Suppressor macrophage (primary cell): ENCODE measurements at regions not wholly inside any gene's neighbourhood (a gene's known extent, or its start where the extent isn't known, plus 50 kb on each side); places are given as distances from the start of the nearest gene placed in this dataset.

Experiments
- DNase-seq, 4 experiments: peaks; one replicate each; pipeline ENCODE4 v3.0.0-alpha.2; 2020 to 2022

DNA sequence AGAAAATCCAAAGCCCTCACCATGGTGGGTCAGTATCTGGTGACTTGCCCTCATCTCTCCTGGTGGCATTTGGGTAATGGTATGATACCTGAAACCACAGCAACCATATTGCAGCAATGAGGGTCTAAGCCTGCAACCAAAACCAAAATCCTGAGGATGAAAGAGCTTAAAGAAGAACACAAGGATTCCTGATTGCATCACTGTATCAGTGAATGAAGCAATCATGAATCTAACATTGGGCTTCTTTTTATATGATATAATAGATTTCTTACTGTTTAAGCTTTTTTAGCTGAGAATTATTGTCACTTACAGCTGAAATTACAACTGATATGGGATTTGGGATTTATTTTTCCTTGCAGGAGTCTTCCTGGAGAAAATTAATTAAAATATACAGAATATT lies 269.9 kb downstream of the MEF2C start:
- no peak for DNase-seq

DNA sequence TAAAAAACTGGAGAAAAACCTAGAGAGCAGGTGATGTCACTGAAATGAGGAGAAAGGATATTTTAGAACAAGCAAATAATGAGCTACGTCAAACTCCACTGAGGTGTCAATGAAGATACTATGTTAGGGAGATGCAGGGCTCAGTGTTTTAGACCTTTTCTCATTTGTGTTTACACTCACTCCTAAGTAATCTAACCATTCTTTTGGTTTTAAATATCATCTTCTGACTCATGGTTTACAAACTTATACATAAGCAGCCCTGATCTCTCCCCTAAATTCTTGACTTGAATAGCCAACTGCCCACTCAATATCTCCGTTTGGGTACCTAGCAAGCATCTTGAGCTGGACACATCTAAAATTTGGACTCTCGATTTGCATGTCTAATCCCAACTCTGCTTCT lies 272.4 kb downstream of the MEF2C start:
- no peak for DNase-seq

DNA sequence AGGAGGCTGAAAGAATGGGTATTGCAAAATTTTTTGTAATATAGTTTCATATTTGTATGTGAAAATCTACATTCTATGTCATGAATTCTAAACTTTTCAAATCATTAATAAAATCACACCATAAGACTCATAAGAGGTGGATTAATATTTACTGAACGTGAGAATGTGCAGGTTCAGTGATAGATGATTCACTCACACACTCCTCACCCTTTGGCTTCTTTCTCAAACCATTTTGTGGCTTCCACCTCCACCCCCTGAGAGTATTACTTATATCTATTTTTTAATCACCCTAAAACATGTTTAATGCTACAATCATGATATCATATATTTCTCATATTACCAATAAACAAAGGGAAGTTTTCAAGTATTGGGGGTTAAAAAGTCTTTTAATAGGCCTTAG lies 275.5 kb downstream of the MEF2C start:
- DNase-seq = no peak

DNA sequence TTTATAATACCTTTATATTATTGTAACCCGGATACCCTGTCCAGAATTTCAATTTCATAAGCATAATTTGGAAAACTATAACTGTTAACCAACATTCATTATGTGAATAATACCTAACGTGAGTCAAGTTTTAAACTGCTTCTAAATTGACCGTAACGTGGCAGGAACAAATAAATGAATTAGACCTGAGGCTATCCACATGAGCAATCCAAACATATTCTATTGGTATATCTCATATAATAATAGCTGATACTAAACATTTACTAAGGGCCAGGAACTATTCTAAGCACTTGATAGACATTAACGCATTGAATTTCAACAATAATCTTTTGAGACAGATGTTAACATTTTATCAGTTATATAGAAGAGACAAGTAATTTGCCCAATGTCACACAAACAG lies 276.4 kb downstream of the MEF2C start:
- DNase-seq = no peak

DNA sequence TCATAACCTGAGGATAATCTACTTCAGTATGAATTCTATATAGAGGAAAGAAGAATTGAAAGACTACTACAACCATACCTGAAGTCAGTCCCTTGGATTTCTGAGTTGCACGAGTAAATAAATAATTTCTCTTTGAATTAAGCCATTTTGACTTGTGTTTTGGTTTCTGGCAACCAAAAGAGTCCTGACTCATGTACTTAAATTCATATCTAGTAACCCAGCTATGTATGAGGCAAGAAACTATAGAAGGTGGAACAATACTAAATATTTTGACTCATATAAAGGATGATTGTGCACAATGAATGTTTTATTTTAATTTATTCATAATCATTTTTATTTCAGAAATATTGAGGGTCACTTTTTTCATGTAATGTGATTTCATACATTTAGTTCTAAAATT lies 276.8 kb downstream of the MEF2C start:
- DNase-seq = no peak

DNA sequence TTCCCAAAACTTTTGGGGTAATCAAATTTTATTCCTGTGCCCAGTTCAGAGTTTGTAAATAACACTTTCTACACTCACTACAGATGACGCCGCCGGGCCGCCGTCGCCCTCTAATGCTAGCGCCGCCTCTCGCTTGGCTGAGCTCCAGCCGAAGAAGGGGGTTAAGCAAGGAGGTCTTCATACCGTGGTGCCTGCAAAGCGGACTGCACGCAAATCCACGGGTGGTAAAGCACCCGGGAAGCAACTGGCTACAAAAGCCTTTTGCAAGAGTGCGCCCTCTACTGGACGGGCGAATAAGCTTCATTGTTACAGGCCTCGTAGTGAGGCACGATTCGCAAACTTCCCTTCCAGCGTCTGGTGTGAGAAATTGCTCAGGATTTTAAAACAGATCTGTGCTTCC lies 280.4 kb downstream of the MEF2C start:
- peak; percentile 6 to 43 (median 24) for DNase-seq

DNA sequence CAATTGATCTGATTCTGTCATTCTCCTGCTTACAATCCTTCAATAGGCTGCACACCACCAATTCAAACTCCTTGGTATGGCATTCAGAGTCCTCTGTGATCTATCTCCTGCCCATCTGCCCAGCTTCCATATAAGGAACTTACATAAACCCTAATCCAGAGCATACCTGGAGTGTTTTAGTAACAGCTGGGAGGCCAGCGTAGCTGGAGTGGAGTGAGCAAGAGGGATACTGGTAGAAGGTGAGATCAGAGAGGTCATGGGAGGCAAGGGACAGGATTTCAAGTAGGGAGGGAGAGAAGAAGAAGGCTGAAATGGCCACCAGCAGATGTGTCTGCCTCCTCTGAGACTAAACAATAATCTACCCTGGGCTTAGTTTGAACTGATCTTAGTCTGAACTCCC lies 288.5 kb downstream of the MEF2C start:
- no peak for DNase-seq

DNA sequence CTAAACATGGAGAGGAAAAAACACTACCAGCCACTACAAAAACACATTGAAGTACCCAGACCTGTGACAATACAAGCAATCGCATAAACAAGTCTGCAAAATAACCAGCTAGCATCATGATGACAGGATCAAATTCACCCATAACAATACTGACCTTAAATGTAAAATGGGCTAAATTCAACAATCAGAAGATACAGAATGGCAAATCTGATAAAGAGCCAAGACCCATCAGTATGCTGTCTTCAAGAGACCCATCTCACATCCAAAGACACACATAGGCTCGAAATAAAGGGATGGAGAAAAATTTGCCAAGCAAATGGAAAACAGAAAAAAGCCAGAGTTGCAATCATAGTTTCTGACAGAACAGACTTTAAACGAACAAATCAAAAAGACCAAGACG lies 294.4 kb downstream of the MEF2C start:
- DNase-seq = no peak

DNA sequence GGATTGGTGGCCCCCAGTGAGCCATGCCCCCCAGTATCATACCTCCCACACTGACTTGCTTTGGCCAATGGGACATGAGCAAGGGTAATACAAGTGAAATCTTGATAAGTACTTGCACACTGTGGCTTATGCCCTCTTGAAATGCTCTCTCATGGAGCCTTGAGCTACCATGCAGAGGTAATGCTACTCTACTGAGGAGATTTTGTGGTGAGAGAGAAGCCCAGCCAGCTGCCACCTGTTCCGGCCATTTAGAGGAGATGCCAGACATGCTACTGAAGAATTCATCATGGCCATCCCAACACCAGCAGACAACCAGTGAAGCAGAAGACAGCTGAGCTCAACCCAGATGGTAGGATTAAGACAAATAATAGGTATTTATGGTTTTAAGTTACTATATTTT lies 299.5 kb downstream of the MEF2C start:
- DNase-seq = no peak

DNA sequence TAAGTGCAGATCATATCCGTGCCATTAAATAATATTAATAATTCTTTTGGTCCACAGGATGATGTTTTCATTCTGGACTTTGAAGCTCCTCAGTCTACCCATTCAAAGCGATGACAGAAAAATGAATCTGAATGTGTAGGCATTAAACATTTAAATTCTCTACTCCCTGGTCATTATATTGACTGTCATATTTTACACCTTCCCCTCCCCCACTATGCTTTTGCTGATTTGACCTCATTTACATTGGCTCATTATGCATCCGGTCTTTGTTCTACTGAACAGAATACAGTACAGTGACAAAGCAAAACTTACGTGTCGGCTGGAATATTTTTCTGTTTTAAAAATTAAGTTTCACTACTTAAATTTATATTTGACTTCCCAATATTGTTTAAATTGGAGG lies 289.7 kb upstream of the TMEM161B start:
- no peak for DNase-seq

DNA sequence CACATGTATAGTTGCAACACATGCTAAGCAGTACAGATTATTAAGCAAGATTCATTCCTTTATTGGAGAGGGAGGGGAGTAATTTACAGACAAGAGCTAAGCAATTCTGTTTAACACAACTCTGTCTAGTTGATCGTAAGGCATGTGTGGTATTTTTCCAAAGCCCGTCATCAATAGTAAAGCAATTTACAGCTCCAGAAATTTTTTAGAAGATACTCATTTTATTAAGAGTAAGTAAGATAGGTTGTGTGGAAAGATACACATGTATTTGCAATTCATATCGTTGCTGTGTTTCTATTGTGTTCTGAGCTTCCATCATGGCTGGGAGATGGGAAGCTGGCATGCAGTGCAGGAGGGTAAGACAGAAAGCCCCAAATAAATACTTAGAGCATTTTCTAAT lies 289.2 kb upstream of the TMEM161B start:
- no peak for DNase-seq

DNA sequence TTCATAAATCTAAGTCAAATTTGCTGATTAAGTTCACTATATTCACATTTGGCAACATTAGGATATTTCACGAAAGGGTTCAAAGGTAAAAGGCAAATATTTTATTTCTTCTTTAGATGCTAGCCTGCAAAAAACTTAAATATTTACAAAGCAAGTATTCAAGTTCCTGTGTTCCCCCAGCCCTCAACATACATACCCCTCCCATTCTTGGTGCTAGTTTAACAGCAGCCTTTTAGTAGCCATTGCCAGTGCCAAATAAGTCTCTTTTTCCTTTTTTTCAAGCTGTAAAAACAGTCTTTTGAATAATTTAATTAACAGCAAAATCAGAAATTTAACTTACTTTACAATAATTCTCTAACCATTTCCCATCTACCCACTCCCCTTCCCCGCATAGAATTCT lies 288.5 kb upstream of the TMEM161B start:
- no peak for DNase-seq

DNA sequence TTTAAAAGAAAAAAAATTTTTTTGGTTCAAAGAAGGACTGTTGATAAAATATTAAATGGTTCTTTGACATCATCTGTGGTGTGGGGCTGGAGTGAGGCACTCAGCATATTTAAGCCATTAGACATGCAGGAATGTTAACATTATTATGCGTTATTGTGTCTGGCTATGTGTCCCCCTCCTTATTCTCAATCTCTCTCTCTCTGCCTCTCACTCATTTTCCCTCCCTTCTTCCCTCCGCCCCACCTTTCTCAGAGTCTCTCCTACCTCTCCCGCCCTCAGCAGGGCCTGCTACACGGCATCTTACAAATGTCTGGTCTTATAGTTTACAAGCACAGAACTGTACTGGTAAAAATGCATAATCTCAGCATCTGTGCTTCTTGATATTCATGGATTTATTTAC lies 287.8 kb upstream of the TMEM161B start:
- no peak for DNase-seq

DNA sequence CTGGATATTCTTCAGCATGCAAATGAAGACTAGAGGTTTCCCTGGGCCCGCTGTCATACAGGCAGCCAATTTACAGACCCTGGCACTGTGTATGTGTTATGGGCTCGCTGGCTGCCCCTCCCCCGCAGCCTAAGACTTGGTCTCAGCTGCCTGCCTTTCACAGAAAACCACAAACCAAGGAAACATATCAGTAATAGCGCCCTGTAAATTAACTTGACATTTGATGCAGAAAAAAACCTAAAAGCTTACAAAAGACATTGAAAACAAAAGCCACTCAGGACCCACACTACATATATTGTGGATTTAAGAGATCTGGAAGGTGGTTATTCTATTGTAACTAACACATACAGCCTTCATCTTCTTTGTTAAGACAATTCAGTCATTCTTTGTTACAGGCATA lies 287.0 kb upstream of the TMEM161B start:
- no peak for DNase-seq

DNA sequence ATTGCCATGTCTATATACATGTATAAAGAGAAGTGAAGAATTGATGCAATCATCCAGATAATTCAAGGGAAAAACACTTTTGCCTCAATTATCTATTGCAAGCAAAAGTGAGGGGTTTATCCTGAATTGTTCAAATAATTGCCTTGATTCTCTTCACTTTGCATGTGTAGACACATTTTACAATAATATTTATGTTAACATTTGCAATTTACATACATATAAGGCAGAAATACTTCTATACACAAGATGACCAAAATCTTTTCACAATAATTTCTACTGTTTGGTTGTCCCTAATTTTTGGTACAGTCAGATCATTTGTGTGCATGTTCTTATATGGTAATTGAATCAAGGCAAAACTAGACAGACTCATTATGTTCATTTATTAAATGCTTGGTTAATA lies 285.3 kb upstream of the TMEM161B start:
- no peak for DNase-seq

DNA sequence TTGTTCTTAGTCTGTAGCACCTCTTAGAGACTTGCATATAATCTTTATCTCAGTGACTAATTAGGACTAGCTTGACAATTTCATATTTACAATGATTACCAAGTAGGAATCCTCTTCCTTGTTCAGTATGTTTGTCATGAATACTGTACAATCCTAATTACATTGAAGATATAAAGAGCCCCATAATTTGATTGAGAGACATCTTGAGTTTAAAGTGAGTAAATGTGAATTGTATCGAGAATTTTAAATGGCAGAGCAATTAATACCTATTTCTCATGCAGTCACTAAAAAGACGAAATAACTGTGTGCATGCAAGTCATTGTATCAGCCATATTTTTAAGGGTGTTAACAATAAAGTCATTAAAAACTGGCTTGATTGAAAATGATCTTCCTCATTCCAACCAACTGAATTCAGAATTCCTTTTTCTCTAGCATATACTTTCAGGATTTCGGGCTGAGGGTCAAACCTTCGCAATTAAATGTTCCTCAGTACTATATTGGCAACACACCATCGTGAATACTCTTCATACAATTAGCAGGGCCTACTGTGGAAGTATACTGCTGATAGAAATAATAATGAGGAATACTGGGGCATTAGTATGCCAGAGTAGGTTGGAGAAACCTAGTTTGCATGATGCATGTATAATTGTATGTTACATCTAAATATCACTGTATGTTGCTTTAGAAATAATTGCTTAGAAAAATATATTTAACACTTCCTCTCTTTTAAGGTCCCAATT lies 284.7 kb upstream of the TMEM161B start:
- DNase-seq = no peak

DNA sequence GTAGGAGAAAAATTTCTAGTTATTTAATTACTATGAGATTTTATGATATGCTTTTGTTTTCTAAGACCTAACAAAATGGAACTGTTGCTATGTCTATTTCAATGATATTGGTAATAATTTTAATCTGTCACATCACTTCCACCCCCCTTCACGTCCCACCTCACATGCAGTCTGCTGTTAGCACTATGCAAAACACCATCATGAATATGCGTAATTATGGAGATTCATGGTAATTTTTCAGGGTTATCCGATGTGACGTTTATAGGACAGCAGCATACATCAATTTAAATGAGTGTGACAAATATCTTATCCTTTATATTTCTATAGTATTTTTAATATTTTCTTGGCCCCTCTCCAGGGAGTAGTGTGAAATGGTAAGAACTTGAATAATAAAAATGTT lies 283.8 kb upstream of the TMEM161B start:
- no peak for DNase-seq

DNA sequence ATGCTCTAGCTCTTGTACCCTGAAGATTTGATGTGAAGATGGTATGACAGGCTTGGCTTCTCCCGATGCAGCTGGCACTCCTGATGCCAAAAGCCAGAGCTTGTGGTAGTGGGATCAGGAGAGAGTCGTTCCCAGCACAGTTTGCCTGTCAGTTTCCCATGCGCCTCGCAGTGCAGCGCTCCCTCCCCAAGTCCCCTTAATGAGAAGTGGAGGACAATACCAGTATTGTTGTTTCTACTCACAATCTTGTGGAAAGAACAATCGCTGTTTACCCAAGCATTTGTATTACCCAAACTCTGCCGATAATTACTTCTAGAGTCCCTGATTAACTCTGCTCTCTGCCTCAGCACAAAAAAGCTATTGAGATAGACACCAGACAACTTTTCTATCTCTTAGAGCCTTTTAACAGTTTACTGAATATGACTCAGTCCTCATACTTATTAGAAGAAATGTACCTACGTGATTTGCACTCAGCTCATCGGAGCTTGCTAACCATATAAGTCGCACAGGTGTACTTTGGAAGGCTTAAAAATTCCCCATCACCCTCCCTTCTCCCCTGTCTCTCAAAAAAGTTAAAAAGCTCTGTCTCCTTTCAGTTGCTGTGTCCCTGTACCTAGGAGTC lies 283.2 kb upstream of the TMEM161B start:
- DNase-seq = no peak

DNA sequence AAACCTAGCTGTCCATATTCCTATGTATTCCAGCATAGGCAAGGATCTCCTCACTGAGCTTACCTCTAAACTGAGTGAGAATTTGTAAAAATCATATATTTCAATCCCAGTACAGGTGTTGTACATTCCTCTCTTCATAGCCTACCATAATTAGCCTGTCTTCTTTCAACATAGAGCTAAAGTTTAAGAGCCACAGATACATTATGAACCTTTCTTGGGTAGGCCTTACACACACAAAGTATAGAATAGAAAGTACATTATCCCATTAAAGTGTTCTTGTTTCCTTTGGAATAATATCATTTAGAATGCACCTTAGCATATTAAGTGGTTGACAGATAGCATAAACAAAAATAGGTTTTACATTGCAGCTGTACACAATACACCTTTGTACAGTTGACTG lies 282.1 kb upstream of the TMEM161B start:
- no peak for DNase-seq

DNA sequence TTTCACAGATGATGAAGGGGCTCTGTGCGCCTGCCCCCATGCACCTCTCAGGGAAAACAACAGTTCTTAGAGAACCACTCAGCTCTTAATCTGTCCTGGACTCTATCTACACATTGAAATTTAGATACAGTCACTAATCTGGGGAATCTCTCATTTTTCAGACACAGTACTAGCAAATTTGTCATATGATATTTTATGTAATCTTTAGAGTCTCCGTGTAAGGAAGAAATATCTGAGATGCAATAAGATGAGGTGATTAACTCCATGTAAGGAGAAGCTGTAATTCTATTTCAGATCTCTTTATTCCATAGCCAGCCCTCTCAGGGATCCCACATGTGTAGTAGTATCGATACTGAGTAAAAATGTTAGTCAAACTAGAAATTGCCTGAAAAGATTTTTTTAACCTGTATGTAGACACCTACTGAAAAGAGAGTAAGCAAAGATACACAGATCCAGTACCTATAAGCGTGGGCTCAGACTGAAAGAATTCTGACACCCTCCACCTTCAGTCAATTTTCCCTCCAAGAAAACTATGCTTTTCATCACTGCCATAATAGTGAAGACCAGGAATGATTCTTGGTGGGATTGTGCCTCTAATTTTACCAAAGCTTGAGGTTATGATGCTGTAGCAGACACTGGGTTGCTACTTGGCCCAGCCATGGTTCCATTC lies 279.6 kb upstream of the TMEM161B start:
- DNase-seq = no peak

DNA sequence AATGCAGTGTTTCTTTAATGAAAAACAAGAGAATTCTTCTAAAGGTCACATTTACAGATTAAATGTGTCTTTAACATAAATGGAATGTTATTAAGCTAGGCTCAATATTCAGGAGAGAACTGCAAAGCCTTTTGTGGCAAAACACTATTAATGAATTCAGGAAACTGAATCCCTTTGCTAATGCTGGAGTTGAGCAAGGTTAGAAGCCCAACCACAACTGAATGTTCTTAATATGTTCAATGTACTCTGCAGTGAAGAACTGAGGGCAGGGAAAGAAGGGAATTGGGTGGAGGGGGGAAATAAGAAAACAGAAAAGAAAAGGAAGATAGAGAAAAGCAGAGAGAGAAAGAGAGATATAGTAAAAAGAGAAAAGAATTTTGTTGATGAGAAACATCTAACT lies 276.7 kb upstream of the TMEM161B start:
- no peak for DNase-seq

DNA sequence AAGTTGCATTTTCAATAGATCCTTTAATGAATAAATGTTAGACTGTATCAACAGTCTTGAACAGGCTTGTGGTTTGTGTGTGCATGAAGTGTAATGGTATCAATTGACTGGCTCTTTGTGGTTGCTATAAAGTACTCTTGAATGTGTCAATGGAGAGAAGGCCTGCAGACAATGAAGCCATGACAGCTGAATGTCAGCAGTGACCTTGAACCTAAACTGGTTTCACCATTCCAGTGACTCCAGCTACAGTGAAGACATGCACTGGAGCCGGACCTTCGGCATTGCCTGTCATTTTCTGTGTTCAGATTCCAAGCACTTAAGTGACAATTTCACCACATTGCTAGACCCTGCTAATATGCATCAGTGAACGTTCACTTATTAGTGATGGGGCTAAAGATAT lies 276.0 kb upstream of the TMEM161B start:
- DNase-seq = no peak

DNA sequence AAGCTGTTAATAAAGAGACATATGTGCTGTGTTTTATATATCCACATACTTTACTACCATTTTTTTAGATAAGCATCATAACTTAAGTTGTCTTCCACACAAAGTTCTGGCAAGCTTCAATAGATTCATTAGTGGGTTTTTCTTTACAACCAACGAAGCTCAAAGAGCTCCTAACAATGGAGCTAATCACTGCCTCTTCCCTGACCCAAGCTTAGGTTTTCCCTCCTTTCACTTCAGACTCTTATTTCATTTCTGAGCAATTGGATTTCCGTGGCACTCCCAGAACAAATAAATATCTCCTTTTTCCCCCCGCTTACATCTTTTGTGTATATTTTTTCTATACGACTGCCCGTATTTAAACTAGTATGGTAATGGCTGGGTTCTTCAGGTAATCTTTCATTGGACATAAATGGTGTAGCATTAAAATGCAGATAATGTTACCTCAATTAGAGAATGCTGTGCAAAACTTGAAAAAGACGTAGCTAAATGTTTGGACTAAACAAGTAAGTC lies 275.5 kb upstream of the TMEM161B start:
- DNase-seq = no peak

DNA sequence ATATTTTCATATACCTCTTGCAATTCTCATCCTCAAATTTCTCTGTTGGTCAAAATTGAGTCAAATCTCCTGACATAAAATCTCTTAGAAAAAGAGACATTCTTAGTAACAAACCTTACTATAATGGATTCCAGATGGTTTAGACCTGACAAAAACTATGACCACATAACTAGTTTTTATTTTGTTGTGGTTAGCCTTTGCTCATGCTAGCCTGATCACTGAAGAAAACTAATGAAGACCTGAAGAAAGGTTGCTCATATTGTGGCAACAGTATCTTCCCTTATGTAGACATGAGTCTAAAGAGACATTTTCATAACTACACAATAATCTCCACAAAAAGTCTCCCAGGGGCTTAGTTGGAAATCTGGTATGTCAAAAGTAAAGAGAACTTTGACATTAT lies 274.1 kb upstream of the TMEM161B start:
- DNase-seq = no peak
